H9 (cell line): ENCODE measurements at regions not wholly inside any gene's neighbourhood (a gene's known extent, or its start where the extent isn't known, plus 50 kb on each side); places are given as distances from the start of the nearest gene placed in this dataset.
A peak's percentile ranks its signal among the peaks of the same experiment; 100 is the strongest.

ENCODE experiments used
- DNase-seq: peaks from one replicate; pipeline ENCODE4 v3.0.0-alpha.2; 2017
- H2AFZ ChIP-seq: one replicate; pipeline ENCODE4 v1.6.1; 2013; ENCODE audit warnings: mild to moderate bottlenecking, low read length, control low read depth, moderate library complexity
- H2AK5ac ChIP-seq: 2 replicates; pipeline ENCODE4 v1.6.1; 2013; ENCODE audit warnings: low read length, control low read depth, mixed read lengths; ENCODE audit not compliant: insufficient read length
- H2BK120ac ChIP-seq: one replicate; pipeline ENCODE4 v1.6.1; 2013; ENCODE audit warnings: low read depth, mild to moderate bottlenecking, low read length, control low read depth, inconsistent platforms; ENCODE audit not compliant: poor library complexity, severe bottlenecking
- H2BK12ac ChIP-seq: 2 replicates; pipeline ENCODE4 v1.6.1; 2013; ENCODE audit warnings: low read length, control low read depth, mixed read lengths, low read depth; ENCODE audit not compliant: insufficient read length
- H2BK15ac ChIP-seq: 2 replicates; pipeline ENCODE4 v1.6.1; 2013; ENCODE audit warnings: low read depth, low read length, control low read depth
- H2BK20ac ChIP-seq: one replicate; pipeline ENCODE4 v1.6.1; 2013; ENCODE audit warnings: low read depth, mild to moderate bottlenecking, low read length, control low read depth, inconsistent platforms; ENCODE audit not compliant: poor library complexity, severe bottlenecking
- H2BK5ac ChIP-seq: 2 replicates; pipeline ENCODE4 v1.6.1; 2013; ENCODE audit warnings: low read length, control low read depth, mixed read lengths; ENCODE audit not compliant: insufficient read length
- H3K14ac ChIP-seq: 2 replicates; pipeline ENCODE4 v1.6.1; 2013; ENCODE audit warnings: low read length, control low read depth; ENCODE audit not compliant: insufficient read depth
- H3K18ac ChIP-seq: 2 replicates; pipeline ENCODE4 v1.6.1; 2013; ENCODE audit warnings: low read depth, mild to moderate bottlenecking, mixed read lengths, low read length, control low read depth; ENCODE audit not compliant: insufficient read length
- H3K23ac ChIP-seq: 2 replicates; pipeline ENCODE4 v1.6.1; 2013; ENCODE audit warnings: low read length, control low read depth, mixed read lengths, low read depth; ENCODE audit not compliant: insufficient read length
- H3K23me2 ChIP-seq: 2 replicates; pipeline ENCODE4 v1.6.1; 2013; ENCODE audit warnings: low read depth, mild to moderate bottlenecking, mixed read lengths, low read length, control low read depth; ENCODE audit not compliant: insufficient read length, poor library complexity, severe bottlenecking
- H3K27ac ChIP-seq: 2 replicates; pipeline ENCODE4 v1.5.1; 2013; ENCODE audit warnings: low read length, control low read depth, mixed read lengths, low read depth; ENCODE audit not compliant: insufficient read length
- H3K27me3 ChIP-seq: 2 replicates; pipeline ENCODE4 v1.6.1; 2013; ENCODE audit warnings: low read length, control low read depth, inconsistent platforms; ENCODE audit not compliant: insufficient read depth
- H3K4ac ChIP-seq: 2 replicates; pipeline ENCODE4 v1.6.1; 2013; ENCODE audit warnings: low read depth, mild to moderate bottlenecking, control low read depth, inconsistent platforms, low read length, moderate library complexity
- H3K4me1 ChIP-seq: 2 replicates; pipeline ENCODE4 v1.6.1; 2013; ENCODE audit warnings: low read length, control low read depth, inconsistent platforms; ENCODE audit not compliant: insufficient read depth
- H3K4me2 ChIP-seq: 2 replicates; pipeline ENCODE4 v1.6.1; 2013; ENCODE audit warnings: low read length, control low read depth, mixed read lengths; ENCODE audit not compliant: insufficient read length, insufficient read depth
- H3K56ac ChIP-seq: 2 replicates; pipeline ENCODE4 v1.6.1; 2013; ENCODE audit warnings: low read depth, mild to moderate bottlenecking, mixed read lengths, low read length, control low read depth; ENCODE audit not compliant: insufficient read length
- H3K79me1 ChIP-seq: 2 replicates; pipeline ENCODE4 v1.6.1; 2013; ENCODE audit warnings: low read depth, mild to moderate bottlenecking, moderate library complexity, low read length, control low read depth, inconsistent platforms; ENCODE audit not compliant: insufficient read depth, poor library complexity, severe bottlenecking
- H3K79me2 ChIP-seq: 2 replicates; pipeline ENCODE4 v1.6.1; 2013; ENCODE audit warnings: low read length, control low read depth, inconsistent platforms; ENCODE audit not compliant: insufficient read depth
- H3K9ac ChIP-seq: 2 replicates; pipeline ENCODE4 v1.6.1; 2013; ENCODE audit warnings: low read length, control low read depth, mixed read lengths; ENCODE audit not compliant: insufficient read length; ENCODE audit errors: extremely low read depth
- H3K9me3 ChIP-seq: one replicate; pipeline ENCODE4 v1.6.1; 2013; ENCODE audit warnings: low read depth, low read length, inconsistent platforms; ENCODE audit not compliant: control insufficient read depth
- H3T11ph ChIP-seq: one replicate; pipeline ENCODE4 v1.6.1; 2013; ENCODE audit warnings: mild to moderate bottlenecking, low read length, control low read depth, inconsistent platforms
- H4K20me1 ChIP-seq: one replicate; pipeline ENCODE4 v1.6.1; 2013; ENCODE audit not compliant: control insufficient read depth, insufficient read length, insufficient read depth
- H4K5ac ChIP-seq: 2 replicates; pipeline ENCODE4 v1.6.1; 2013; ENCODE audit warnings: low read depth, mild to moderate bottlenecking, mixed read lengths, low read length, control low read depth; ENCODE audit not compliant: insufficient read length
- H4K8ac ChIP-seq: replicated peaks from 2 replicates; pipeline ENCODE4 v1.6.1; 2013; ENCODE audit warnings: low read length, control low read depth, mixed read lengths, low read depth; ENCODE audit not compliant: insufficient read length
- H4K91ac ChIP-seq: 2 replicates; pipeline ENCODE4 v1.6.1; 2013; ENCODE audit warnings: low read depth, mild to moderate bottlenecking, moderate library complexity, mixed read lengths, low read length, control low read depth; ENCODE audit not compliant: insufficient read length
- H3K27ac Mint-ChIP-seq, 3 experiments: 2 replicates in 2 of 3; 3 replicates in 1 of 3; pipeline ENCODE4 v1.8.0; 2020 to 2021; ENCODE audit warnings: mixed read lengths in 3 of 3, mild to moderate bottlenecking in 1 of 3, moderate library complexity in 1 of 3
- H3K27me3 Mint-ChIP-seq: 2 replicates; pipeline ENCODE4 v1.8.0; 2021; ENCODE audit warnings: low read depth, mild to moderate bottlenecking, moderate library complexity, mixed read lengths
- H3K36me3 Mint-ChIP-seq, 3 experiments: 2 replicates in 2 of 3; 3 replicates in 1 of 3; pipeline ENCODE4 v1.8.0; 2020 to 2021; ENCODE audit warnings: low read depth in 3 of 3, mixed read lengths in 3 of 3; ENCODE audit not compliant: insufficient read depth in 1 of 3
- H3K4me1 Mint-ChIP-seq, 2 experiments: 2 replicates each; pipeline ENCODE4 v1.8.0; 2020; ENCODE audit warnings: mixed read lengths in 2 of 2
- H3K4me3 Mint-ChIP-seq, 2 experiments: 2 replicates in 1 of 2; 3 replicates in 1 of 2; pipeline ENCODE4 v1.8.0; 2020 to 2021; ENCODE audit warnings: mild to moderate bottlenecking in 2 of 2, mixed read lengths in 2 of 2, moderate library complexity in 1 of 2
- H3K9me3 Mint-ChIP-seq, 2 experiments: 2 replicates in 1 of 2; 3 replicates in 1 of 2; pipeline ENCODE4 v1.8.0; 2020; ENCODE audit warnings: mild to moderate bottlenecking in 2 of 2, mixed read lengths in 2 of 2, moderate library complexity in 1 of 2
- CTCF ChIP-seq: fragments of 200-600 bp; sonication (generic); conservative IDR thresholded peaks from 3 replicates; pipeline ENCODE4 v1.8.0; 2021; ENCODE audit warnings: antibody characterized with exemption, mild to moderate bottlenecking
- WGBS: extraction: QIAGEN DNeasy Blood & Tissue Kit; methylation state at CpG from one replicate; pipeline ENCODE4 v1.1.7; 2013; ENCODE audit warnings: missing lambda C conversion rate, low lambda C conversion rate, mixed read lengths; ENCODE audit not compliant: insufficient read length; ENCODE audit errors: extremely low coverage; 5-methylcytosine and 5-hydroxymethylcytosine counted together

GRCh38 chr14:101006008-101006407, 102.5 kb upstream of the RTL1 start:
- H3K27me3 Mint-ChIP-seq, result peaks cover 14% of the 10 kb centered on the region
- Histone ChIP-seq H4K8ac (no peak overlapping the region), H2BK15ac (no peak overlapping the region), H3K23me2 (no peaks in the 10 kb centered on the region), H3K79me1 (no peaks in the 10 kb centered on the region), H2BK20ac (no peak overlapping the region), H3K14ac (no peak overlapping the region), H3K9ac (no peak overlapping the region), H4K5ac (no peak overlapping the region), H2BK12ac (no peak overlapping the region), H3K23ac (no peak overlapping the region), H3K4me1 (no peaks in the 10 kb centered on the region), H3K9me3 (no peaks in the 10 kb centered on the region), H2AFZ (no peak overlapping the region), H4K20me1 (no peaks in the 10 kb centered on the region), H3K27ac (no peak overlapping the region), H3T11ph (no peak overlapping the region), H3K79me2 (no peaks in the 10 kb centered on the region), H3K27me3 (no peaks in the 10 kb centered on the region; the same call in 1 of the 2 replicates), H3K4ac (no peak overlapping the region), H3K18ac (no peak overlapping the region), H4K91ac (no peak overlapping the region), H2AK5ac (no peak overlapping the region), H3K4me2 (no peak overlapping the region), H2BK120ac (no peak overlapping the region), H3K56ac (no peak overlapping the region), H2BK5ac (no peak overlapping the region)
- H3K27ac Mint-ChIP-seq, result no peak overlapping the region
- peaks cover 7 to 8% of the 10 kb centered on the region in 2 experiments; a peak in 3 of 4 replicates for H3K4me1 Mint-ChIP-seq
- no CpG with 5 or more reads among the region's 9 CpGs for WGBS
- peaks cover 0 to 2% of the 10 kb centered on the region in 2 experiments; a peak in 2 of 5 replicates for H3K9me3 Mint-ChIP-seq
- no peak overlapping the region for H3K4me3 Mint-ChIP-seq
- TF ChIP-seq CTCF, result no peak
- no peaks in the 10 kb centered on the region for H3K36me3 Mint-ChIP-seq
- DNase-seq, result peak; percentile 15
